ENCODE measurements at regions not wholly inside any gene's neighbourhood (a gene's known extent, or its start where the extent isn't known, plus 50 kb on each side); places are given as distances from the start of the nearest gene placed in this dataset.

DNA sequence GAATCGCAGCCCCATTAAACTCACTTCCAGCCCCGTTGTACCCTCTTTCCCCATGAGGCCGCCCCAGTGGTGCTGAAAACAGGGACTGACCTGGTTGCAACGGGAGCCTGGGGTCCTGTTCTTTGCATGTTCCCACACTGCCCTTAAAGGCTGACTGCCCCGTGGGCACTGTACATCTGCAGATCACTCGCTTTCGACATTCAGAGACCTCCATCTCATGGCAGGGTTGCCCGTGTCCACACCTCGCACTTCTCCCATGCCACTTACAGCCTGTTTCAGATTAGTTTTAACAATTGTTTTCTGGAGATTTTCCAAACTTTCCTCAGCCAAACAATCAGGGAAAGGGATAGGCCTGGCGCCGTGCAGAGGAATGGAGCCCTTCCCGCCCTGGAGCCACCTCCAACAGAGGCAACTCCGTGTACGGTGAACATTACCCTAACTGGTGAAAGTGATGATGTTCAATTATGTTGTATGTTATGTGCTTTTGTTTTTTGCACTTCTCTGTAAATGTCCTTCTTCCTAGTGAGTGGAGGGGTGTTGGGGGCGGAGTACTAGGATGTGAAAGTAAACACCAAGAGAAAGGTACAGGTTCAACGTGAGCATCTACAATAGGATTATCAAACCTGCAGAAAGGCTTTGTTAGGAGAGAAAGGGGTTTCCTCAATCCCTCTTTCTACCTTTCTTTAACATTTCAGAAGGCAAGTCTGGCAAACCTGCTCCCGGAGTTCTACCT, 262.8 kb downstream of the FOXO1 start:
- Histone ChIP-seq H3K36me3 (ENCODE audit: insufficient read depth) (no peaks in the 10 kb centered on the region), H2AFZ (no peak overlapping the region), H3K79me2 (replicated peaks; ENCODE audit: insufficient read depth) (no peaks in the 10 kb centered on the region), H3K27me3 (ENCODE audit: insufficient read depth) (no peaks in the 10 kb centered on the region), H3K4me1 (ENCODE audit: insufficient read depth) (peaks cover 10% of the 10 kb centered on the region; the same call in 1 of the 2 replicates), H3K9me2 (ENCODE audit: insufficient read depth) (no peaks in the 10 kb centered on the region), H3K4me3 (no peak overlapping the region), H3K4me2 (no peak overlapping the region), H4K20me1 (replicated peaks; ENCODE audit: insufficient read depth) (no peaks in the 10 kb centered on the region), H3K27ac (ENCODE audit: low read depth) (no peak overlapping the region), H3F3A (replicated peaks; ENCODE audit: low read depth) (no peaks in the 10 kb centered on the region)
- no peaks in the 10 kb centered on the region for H3K9me3 Mint-ChIP-seq
- ATAC-seq (peak; percentile 31; the same call in 2 of the 3 replicates), DNase-seq (ENCODE audit: low spot score) (no peak)
- H3K4me3 Mint-ChIP-seq, result no peak overlapping the region
- no peak overlapping the region for H3K27ac Mint-ChIP-seq
- H3K36me3 Mint-ChIP-seq (ENCODE audit: low read depth), result no peaks in the 10 kb centered on the region
- H3K4me1 Mint-ChIP-seq, result peaks cover 17% of the 10 kb centered on the region
- no peak for TF ChIP-seq NANOG (IDR thresholded peaks at IDR 0.05; ENCODE audit: borderline replicate concordance)
- no peak for TF ChIP-seq CTCF (conservative IDR thresholded peaks at IDR 0.05; ENCODE audit: low read depth in 2 of 2)
- TF ChIP-seq ZNF331 (CRISPR knock-in tag; IDR thresholded peaks at IDR 0.05; ENCODE audit: low read depth), result no peak
- TF ChIP-seq ZNF462 (CRISPR knock-in tag; IDR thresholded peaks at IDR 0.05), result no peak
- TF ChIP-seq, protein P1, sequence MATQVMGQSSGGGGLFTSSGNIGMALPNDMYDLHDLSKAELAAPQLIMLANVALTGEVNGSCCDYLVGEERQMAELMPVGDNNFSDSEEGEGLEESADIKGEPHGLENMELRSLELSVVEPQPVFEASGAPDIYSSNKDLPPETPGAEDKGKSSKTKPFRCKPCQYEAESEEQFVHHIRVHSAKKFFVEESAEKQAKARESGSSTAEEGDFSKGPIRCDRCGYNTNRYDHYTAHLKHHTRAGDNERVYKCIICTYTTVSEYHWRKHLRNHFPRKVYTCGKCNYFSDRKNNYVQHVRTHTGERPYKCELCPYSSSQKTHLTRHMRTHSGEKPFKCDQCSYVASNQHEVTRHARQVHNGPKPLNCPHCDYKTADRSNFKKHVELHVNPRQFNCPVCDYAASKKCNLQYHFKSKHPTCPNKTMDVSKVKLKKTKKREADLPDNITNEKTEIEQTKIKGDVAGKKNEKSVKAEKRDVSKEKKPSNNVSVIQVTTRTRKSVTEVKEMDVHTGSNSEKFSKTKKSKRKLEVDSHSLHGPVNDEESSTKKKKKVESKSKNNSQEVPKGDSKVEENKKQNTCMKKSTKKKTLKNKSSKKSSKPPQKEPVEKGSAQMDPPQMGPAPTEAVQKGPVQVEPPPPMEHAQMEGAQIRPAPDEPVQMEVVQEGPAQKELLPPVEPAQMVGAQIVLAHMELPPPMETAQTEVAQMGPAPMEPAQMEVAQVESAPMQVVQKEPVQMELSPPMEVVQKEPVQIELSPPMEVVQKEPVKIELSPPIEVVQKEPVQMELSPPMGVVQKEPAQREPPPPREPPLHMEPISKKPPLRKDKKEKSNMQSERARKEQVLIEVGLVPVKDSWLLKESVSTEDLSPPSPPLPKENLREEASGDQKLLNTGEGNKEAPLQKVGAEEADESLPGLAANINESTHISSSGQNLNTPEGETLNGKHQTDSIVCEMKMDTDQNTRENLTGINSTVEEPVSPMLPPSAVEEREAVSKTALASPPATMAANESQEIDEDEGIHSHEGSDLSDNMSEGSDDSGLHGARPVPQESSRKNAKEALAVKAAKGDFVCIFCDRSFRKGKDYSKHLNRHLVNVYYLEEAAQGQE (IDR thresholded peaks at IDR 0.05; ENCODE audit: unreplicated experiment), result no peak
- TF ChIP-seq EZH2phosphoT487 (IDR thresholded peaks at IDR 0.05; ENCODE audit: unreplicated experiment), result no peak
- TF ChIP-seq POLR2AphosphoS5 (IDR thresholded peaks at IDR 0.05; ENCODE audit: low read depth), result no peak
- TF ChIP-seq JUNB (IDR thresholded peaks at IDR 0.05; ENCODE audit: unreplicated experiment), result no peak
- no peak for TF ChIP-seq STAT1 (IDR thresholded peaks at IDR 0.05; ENCODE audit: unreplicated experiment)
- no peak for TF ChIP-seq EZH2 (IDR thresholded peaks at IDR 0.05; ENCODE audit: low read depth, unreplicated experiment)
- no peak for TF ChIP-seq CREB1 (CRISPR knock-in tag; IDR thresholded peaks at IDR 0.05; ENCODE audit: low read depth)
- TF ChIP-seq, protein P2, sequence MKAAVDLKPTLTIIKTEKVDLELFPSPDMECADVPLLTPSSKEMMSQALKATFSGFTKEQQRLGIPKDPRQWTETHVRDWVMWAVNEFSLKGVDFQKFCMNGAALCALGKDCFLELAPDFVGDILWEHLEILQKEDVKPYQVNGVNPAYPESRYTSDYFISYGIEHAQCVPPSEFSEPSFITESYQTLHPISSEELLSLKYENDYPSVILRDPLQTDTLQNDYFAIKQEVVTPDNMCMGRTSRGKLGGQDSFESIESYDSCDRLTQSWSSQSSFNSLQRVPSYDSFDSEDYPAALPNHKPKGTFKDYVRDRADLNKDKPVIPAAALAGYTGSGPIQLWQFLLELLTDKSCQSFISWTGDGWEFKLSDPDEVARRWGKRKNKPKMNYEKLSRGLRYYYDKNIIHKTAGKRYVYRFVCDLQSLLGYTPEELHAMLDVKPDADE (IDR thresholded peaks at IDR 0.05), result no peak
- TF ChIP-seq ZNF114 (CRISPR knock-in tag; IDR thresholded peaks at IDR 0.05), result no peak
- peaks cover 3% of the 10 kb centered on the region for H3K27me3 Mint-ChIP-seq (ENCODE audit: insufficient read depth, low read depth, poor library complexity)

All from GM23338 (cell line).